Activated naive CD4-positive, alpha-beta T cell treated with anti-CD3 and anti-CD28 coated beads, Interleukin-2, amount 50 U/mL, for 24 hours (primary cell): ENCODE measurements at regions not wholly inside any gene's neighbourhood (a gene's known extent, or its start where the extent isn't known, plus 50 kb on each side); places are given as distances from the start of the nearest gene placed in this dataset.
"Not testable (repeated sequence)": the region's sequence is repeated elsewhere in the genome, so short reads cannot be mapped to it uniquely, and the experiment has no call there.

ENCODE experiments used
- H3K27ac Mint-ChIP-seq: one replicate; pipeline ENCODE4 v1.8.0; 2021; ENCODE audit warnings: mild to moderate bottlenecking, mixed read lengths
- H3K27me3 Mint-ChIP-seq: one replicate; pipeline ENCODE4 v1.8.0; 2021; ENCODE audit warnings: mixed read lengths
- H3K36me3 Mint-ChIP-seq: one replicate; pipeline ENCODE4 v1.8.0; 2021; ENCODE audit warnings: mixed read lengths
- H3K4me1 Mint-ChIP-seq: one replicate; pipeline ENCODE4 v1.8.0; 2021; ENCODE audit warnings: mixed read lengths
- H3K4me3 Mint-ChIP-seq: one replicate; pipeline ENCODE4 v1.8.0; 2021; ENCODE audit warnings: mild to moderate bottlenecking, mixed read lengths
- H3K9me3 Mint-ChIP-seq: one replicate; pipeline ENCODE4 v1.8.0; 2021; ENCODE audit warnings: mixed read lengths

DNA sequence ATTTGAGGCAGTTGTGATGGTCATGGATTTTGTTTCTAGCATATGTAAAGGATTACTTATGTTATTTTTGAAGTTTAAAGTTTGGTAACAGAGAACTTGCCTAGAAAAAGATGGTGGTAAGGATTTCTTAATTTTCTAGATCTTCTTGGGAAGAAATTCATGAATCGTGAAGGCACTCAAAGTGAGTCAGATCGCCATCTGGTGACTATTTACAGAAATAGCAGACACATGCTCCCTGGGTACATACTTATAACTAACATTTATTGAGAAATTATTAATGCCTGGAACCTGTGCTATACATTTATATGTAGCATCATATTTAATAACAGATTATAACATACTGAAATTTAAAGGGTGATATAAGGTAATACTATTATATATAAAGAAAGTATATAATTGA, 299.7 kb downstream of the IZUMO3 start:
- Mint-ChIP-seq H3K4me1 (no peaks in the 10 kb centered on the region), H3K9me3 (peaks cover 25% of the 10 kb centered on the region), H3K27ac (no peak overlapping the region), H3K36me3 (no peaks in the 10 kb centered on the region), H3K27me3 (no peaks in the 10 kb centered on the region), H3K4me3 (no peak overlapping the region)

GRCh38 chr9:24242576-24242975, 303.1 kb downstream of the IZUMO3 start:
- Mint-ChIP-seq H3K27me3 (no peaks in the 10 kb centered on the region), H3K9me3 (peaks cover 17% of the 10 kb centered on the region), H3K4me3 (no peak overlapping the region), H3K27ac (no peak overlapping the region), H3K4me1 (no peaks in the 10 kb centered on the region), H3K36me3 (no peaks in the 10 kb centered on the region)

GRCh38 chr9:24218656-24219055, 327.0 kb downstream of the IZUMO3 start:
- Mint-ChIP-seq H3K27me3 (no peaks in the 10 kb centered on the region), H3K4me1 (no peaks in the 10 kb centered on the region), H3K4me3 (no peak overlapping the region), H3K36me3 (no peaks in the 10 kb centered on the region), H3K9me3 (peaks cover 5% of the 10 kb centered on the region), H3K27ac (no peak overlapping the region)

DNA sequence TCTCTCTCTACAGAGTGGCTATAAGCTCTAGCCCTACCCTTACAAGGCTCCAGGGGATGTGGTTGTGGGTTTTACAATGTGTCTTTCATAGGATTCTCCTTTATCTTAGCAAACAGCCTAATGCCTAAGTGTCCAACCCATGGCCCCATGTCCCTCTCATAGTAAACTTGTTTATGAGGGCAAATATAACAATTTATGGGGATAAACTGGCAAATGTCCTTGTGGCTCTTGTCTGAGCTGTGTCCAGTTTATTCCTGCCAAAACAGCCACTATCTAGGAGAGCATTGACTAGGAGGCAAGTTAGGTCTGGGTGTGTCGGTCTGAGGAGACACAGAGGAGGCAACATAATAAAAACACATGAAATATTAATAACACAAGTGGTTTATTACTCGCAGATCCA, 335.1 kb downstream of the IZUMO3 start:
- peaks cover 20% of the 10 kb centered on the region for H3K9me3 Mint-ChIP-seq

GRCh38 chr9:24189986-24190385, 355.7 kb downstream of the IZUMO3 start:
- H3K27me3 Mint-ChIP-seq = no peaks in the 10 kb centered on the region
- peaks cover 31% of the 10 kb centered on the region for H3K9me3 Mint-ChIP-seq
- no peaks in the 10 kb centered on the region for H3K36me3 Mint-ChIP-seq
- no peak overlapping the region for H3K27ac Mint-ChIP-seq
- no peaks in the 10 kb centered on the region for H3K4me1 Mint-ChIP-seq
- no peak overlapping the region for H3K4me3 Mint-ChIP-seq

More for the DNA sequence above, 335.1 kb downstream of the IZUMO3 start:
- Mint-ChIP-seq H3K4me1 (no peaks in the 10 kb centered on the region), H3K36me3 (no peaks in the 10 kb centered on the region), H3K27ac (no peak overlapping the region), H3K27me3 (no peaks in the 10 kb centered on the region), H3K4me3 (no peak overlapping the region)

GRCh38 chr9:24180572-24180971, 354.5 kb upstream of the ELAVL2 start:
- not testable (repeated sequence) for H3K36me3 Mint-ChIP-seq, H3K4me1 Mint-ChIP-seq
- peaks cover 40% of the 10 kb centered on the region for H3K9me3 Mint-ChIP-seq

GRCh38 chr9:24144796-24145195, 318.8 kb upstream of the ELAVL2 start:
- H3K4me1 Mint-ChIP-seq = no peaks in the 10 kb centered on the region
- no peaks in the 10 kb centered on the region for H3K9me3 Mint-ChIP-seq
- H3K27me3 Mint-ChIP-seq = no peaks in the 10 kb centered on the region
- no peak overlapping the region for H3K27ac Mint-ChIP-seq
- H3K36me3 Mint-ChIP-seq = no peaks in the 10 kb centered on the region
- no peak overlapping the region for H3K4me3 Mint-ChIP-seq

More at GRCh38 chr9:24180572-24180971, 354.5 kb upstream of the ELAVL2 start:
- not testable (repeated sequence) for H3K4me3 Mint-ChIP-seq, H3K27me3 Mint-ChIP-seq, H3K27ac Mint-ChIP-seq

- not testable (repeated sequence) for H3K4me1 Mint-ChIP-seq
Observed at GRCh38 chr9:24135072-24135471, 309.0 kb upstream of the ELAVL2 start.

GRCh38 chr9:24132244-24132643, 306.2 kb upstream of the ELAVL2 start:
- no peaks in the 10 kb centered on the region for H3K4me1 Mint-ChIP-seq

More at GRCh38 chr9:24135072-24135471, 309.0 kb upstream of the ELAVL2 start:
- H3K9me3 Mint-ChIP-seq, H3K27me3 Mint-ChIP-seq, H3K36me3 Mint-ChIP-seq, H3K4me3 Mint-ChIP-seq, H3K27ac Mint-ChIP-seq: not testable (repeated sequence)

DNA sequence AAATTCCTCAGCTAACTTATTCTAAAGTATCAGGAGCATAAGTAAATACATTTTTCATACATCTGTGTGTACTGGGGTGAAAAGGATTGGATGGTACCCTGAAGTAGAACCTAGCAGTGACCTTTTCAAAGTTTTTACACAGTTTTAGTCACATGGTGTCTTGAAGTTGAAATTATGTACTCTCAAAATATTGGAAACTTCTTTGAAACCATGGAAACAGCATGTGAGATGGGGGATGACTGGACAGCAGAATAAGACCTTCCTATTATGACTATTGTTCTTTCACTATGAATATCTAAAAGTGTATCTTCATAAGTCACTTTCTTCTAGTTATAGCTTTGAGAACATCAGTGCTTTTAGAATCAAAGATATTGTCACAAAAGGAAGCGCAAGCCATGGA, 301.5 kb upstream of the ELAVL2 start:
- Mint-ChIP-seq H3K4me3 (no peak overlapping the region), H3K9me3 (peaks cover 10% of the 10 kb centered on the region), H3K36me3 (no peaks in the 10 kb centered on the region), H3K27ac (no peak overlapping the region), H3K27me3 (no peaks in the 10 kb centered on the region), H3K4me1 (no peaks in the 10 kb centered on the region)

More at GRCh38 chr9:24132244-24132643, 306.2 kb upstream of the ELAVL2 start:
- peaks cover 10% of the 10 kb centered on the region for H3K9me3 Mint-ChIP-seq
- no peaks in the 10 kb centered on the region for H3K36me3 Mint-ChIP-seq
- H3K27me3 Mint-ChIP-seq = no peaks in the 10 kb centered on the region
- no peak overlapping the region for H3K4me3 Mint-ChIP-seq
- no peak overlapping the region for H3K27ac Mint-ChIP-seq

DNA sequence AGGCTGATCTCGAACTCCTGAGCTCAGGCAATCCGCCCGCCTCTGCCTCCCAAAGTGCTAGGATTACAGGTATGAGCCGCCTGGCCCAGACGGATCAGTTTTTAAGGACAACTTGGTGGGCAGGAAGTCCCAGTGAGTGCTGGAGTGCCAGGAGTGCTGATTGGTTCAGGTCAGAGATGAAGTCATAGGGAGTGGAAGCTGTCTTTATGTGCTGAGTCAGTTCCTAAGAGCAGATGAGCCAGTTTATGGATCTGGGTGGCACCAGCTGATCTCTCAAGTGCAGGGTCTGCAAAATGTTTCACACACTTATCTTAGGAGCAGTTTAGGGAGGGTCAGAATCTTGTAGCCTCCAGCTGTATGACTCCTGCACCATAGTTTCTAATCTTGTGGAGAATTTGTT, 292.1 kb upstream of the ELAVL2 start:
- H3K4me1 Mint-ChIP-seq = no peaks in the 10 kb centered on the region
- no peaks in the 10 kb centered on the region for H3K36me3 Mint-ChIP-seq
- no peaks in the 10 kb centered on the region for H3K27me3 Mint-ChIP-seq
- H3K4me3 Mint-ChIP-seq = no peak overlapping the region
- no peak overlapping the region for H3K27ac Mint-ChIP-seq
- peaks cover 13% of the 10 kb centered on the region for H3K9me3 Mint-ChIP-seq

- H3K36me3 Mint-ChIP-seq = no peaks in the 10 kb centered on the region
- peaks cover 9% of the 10 kb centered on the region for H3K9me3 Mint-ChIP-seq
- no peak overlapping the region for H3K4me3 Mint-ChIP-seq
- no peak overlapping the region for H3K27ac Mint-ChIP-seq
- no peaks in the 10 kb centered on the region for H3K27me3 Mint-ChIP-seq
- no peaks in the 10 kb centered on the region for H3K4me1 Mint-ChIP-seq
Observed at GRCh38 chr9:24096756-24097155, 270.7 kb upstream of the ELAVL2 start.

DNA sequence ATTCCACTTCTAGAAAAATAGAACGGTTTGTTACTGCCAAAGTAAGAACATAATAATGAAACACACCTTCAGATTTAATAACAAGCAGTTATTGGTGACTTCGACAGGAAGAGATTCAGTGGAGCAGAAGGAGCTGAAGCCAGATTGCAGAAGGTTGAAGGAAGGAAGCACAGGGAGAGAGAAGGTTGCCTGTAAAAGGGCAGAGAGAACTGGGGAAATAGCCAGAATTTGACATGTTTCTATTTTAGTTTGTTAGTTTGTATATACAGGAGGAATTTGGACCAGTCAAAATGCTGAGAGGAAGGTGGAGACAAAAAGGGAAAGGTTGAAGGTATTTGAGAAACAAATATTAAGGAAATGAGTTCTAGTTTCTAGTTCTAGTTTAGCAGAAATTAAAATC, 269.2 kb upstream of the ELAVL2 start:
- H3K27me3 Mint-ChIP-seq = no peaks in the 10 kb centered on the region
- H3K9me3 Mint-ChIP-seq = peaks cover 6% of the 10 kb centered on the region
- no peaks in the 10 kb centered on the region for H3K4me1 Mint-ChIP-seq
- H3K36me3 Mint-ChIP-seq = no peaks in the 10 kb centered on the region
- H3K4me3 Mint-ChIP-seq = no peak overlapping the region
- H3K27ac Mint-ChIP-seq = no peak overlapping the region

- Mint-ChIP-seq H3K27me3 (no peaks in the 10 kb centered on the region), H3K4me1 (no peaks in the 10 kb centered on the region), H3K4me3 (no peak overlapping the region), H3K27ac (no peak overlapping the region), H3K36me3 (no peaks in the 10 kb centered on the region), H3K9me3 (peaks cover 6% of the 10 kb centered on the region)
Observed at GRCh38 chr9:24090566-24090965, 264.5 kb upstream of the ELAVL2 start.

GRCh38 chr9:24073666-24074065, 247.6 kb upstream of the ELAVL2 start:
- H3K27ac Mint-ChIP-seq = no peak overlapping the region
- H3K9me3 Mint-ChIP-seq = peaks cover 21% of the 10 kb centered on the region
- H3K4me3 Mint-ChIP-seq = no peak overlapping the region
- no peaks in the 10 kb centered on the region for H3K4me1 Mint-ChIP-seq
- H3K27me3 Mint-ChIP-seq = no peaks in the 10 kb centered on the region
- no peaks in the 10 kb centered on the region for H3K36me3 Mint-ChIP-seq

DNA sequence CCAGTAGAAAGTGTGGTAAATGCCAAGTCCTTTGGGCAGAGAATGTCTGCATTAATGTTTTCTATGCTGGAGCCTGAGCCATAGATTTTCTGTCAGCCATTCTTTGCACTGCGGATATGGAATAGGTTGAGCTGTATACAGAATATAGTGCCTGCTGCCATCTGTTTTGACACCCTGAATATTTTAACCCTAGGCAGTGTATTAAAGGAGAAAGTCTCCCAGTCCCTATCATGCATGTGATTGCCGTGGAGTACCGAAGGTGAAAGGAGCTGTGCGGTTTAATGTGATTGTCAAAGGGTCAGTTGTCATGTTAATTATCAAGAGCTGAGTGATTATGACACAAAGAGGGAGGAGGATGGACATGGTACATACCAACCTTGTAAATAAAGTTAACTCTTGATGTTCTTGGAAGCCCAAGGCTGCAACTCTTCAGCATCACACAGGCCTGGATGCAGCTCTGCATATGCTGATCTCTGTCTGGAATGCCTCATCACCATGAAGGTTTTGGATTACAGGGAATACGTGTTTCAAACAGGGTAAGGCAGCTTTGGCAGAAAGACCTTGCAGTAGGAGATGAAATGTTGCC, 247.1 kb upstream of the ELAVL2 start:
- Mint-ChIP-seq H3K36me3 (no peaks in the 10 kb centered on the region), H3K27me3 (no peaks in the 10 kb centered on the region), H3K4me1 (no peaks in the 10 kb centered on the region), H3K4me3 (no peak overlapping the region), H3K9me3 (peaks cover 16% of the 10 kb centered on the region), H3K27ac (no peak overlapping the region)

GRCh38 chr9:24071716-24072115, 245.7 kb upstream of the ELAVL2 start:
- H3K4me1 Mint-ChIP-seq = no peaks in the 10 kb centered on the region
- no peaks in the 10 kb centered on the region for H3K27me3 Mint-ChIP-seq
- no peak overlapping the region for H3K4me3 Mint-ChIP-seq
- peaks cover 11% of the 10 kb centered on the region for H3K9me3 Mint-ChIP-seq
- no peak overlapping the region for H3K27ac Mint-ChIP-seq
- H3K36me3 Mint-ChIP-seq = no peaks in the 10 kb centered on the region
